Activated CD8-positive, alpha-beta memory T cell treated with anti-CD3 and anti-CD28 coated beads for 36 hours (primary cell): ENCODE measurements at regions not wholly inside any gene's neighbourhood (a gene's known extent, or its start where the extent isn't known, plus 50 kb on each side); places are given as distances from the start of the nearest gene placed in this dataset.

Source experiments
- CTCF ChIA-PET: fragments of 350-600 bp; sonication (Branson Sonifier 250); formaldehyde crosslinking; loops from one replicate; lab custom pipeline; 2021; ENCODE audit warnings: antibody characterized with exemption; lab: Charles Lee
- POLR2A ChIA-PET: fragments of 350-600 bp; sonication (Branson Sonifier 250); formaldehyde crosslinking; loops from one replicate; lab custom pipeline; 2021; ENCODE audit warnings: antibody characterized with exemption; lab: Charles Lee

- POLR2A ChIA-PET = no interaction called here
Observed at GRCh38 chrX:45955661-45956060, 589.6 kb downstream of the ZNF674 start.

GRCh38 chrX:45954026-45954425 lies 591.2 kb downstream of the ZNF674 start:
- ChIA-PET POLR2A (no interaction called here), CTCF (no interaction called here)

More at GRCh38 chrX:45955661-45956060, 589.6 kb downstream of the ZNF674 start:
- CTCF ChIA-PET = no interaction called here

- ChIA-PET POLR2A (no interaction called here), CTCF (no interaction called here)
Observed at GRCh38 chrX:45952030-45952429, 593.2 kb downstream of the ZNF674 start.

- CTCF ChIA-PET = no interaction called here
- POLR2A ChIA-PET = no interaction called here
Observed at GRCh38 chrX:45935408-45935807, 609.8 kb downstream of the ZNF674 start.

- CTCF ChIA-PET = no interaction called here
- POLR2A ChIA-PET = no interaction called here
Observed at GRCh38 chrX:45912316-45912715, 632.9 kb downstream of the ZNF674 start.

GRCh38 chrX:45907786-45908185 lies 637.4 kb downstream of the ZNF674 start:
- POLR2A ChIA-PET = no interaction called here
- CTCF ChIA-PET = no interaction called here

- ChIA-PET POLR2A (no interaction called here), CTCF (no interaction called here)
Observed at GRCh38 chrX:45903781-45904201, 641.4 kb downstream of the ZNF674 start.

GRCh38 chrX:45900766-45901615 lies 644.2 kb downstream of the ZNF674 start:
- CTCF ChIA-PET = no interaction called here
- POLR2A ChIA-PET = no interaction called here

GRCh38 chrX:45894864-45895645 lies 650.2 kb downstream of the ZNF674 start:
- CTCF ChIA-PET = no interaction called here
- POLR2A ChIA-PET = no interaction called here

GRCh38 chrX:45889471-45889870 lies 655.8 kb downstream of the ZNF674 start:
- POLR2A ChIA-PET = no interaction called here
- CTCF ChIA-PET = no interaction called here

- ChIA-PET POLR2A (no interaction called here), CTCF (no interaction called here)
Observed at GRCh38 chrX:45888518-45888917, 656.7 kb downstream of the ZNF674 start.

GRCh38 chrX:45885931-45886330 lies 659.3 kb downstream of the ZNF674 start:
- CTCF ChIA-PET = no interaction called here

GRCh38 chrX:45879512-45879911 lies 665.7 kb downstream of the ZNF674 start:
- CTCF ChIA-PET = no interaction called here
- POLR2A ChIA-PET = no interaction called here

More at GRCh38 chrX:45885931-45886330, 659.3 kb downstream of the ZNF674 start:
- POLR2A ChIA-PET = no interaction called here

- ChIA-PET POLR2A (no interaction called here), CTCF (no interaction called here)
Observed at GRCh38 chrX:45876206-45876605, 669.0 kb downstream of the ZNF674 start.

GRCh38 chrX:45873781-45874180 lies 671.4 kb downstream of the ZNF674 start:
- ChIA-PET POLR2A (no interaction called here), CTCF (no interaction called here)

GRCh38 chrX:45872480-45872879 lies 671.8 kb upstream of the DIPK2B start:
- ChIA-PET CTCF (no interaction called here), POLR2A (no interaction called here)

GRCh38 chrX:45868425-45868824 lies 667.7 kb upstream of the DIPK2B start:
- ChIA-PET CTCF (no interaction called here), POLR2A (interaction anchor here (1.5 kb wide), 1 partner anchor 17 kb away, joined by 3 read pairs; no protein-coding TSS in a partner anchor)

GRCh38 chrX:45862801-45863200 lies 662.1 kb upstream of the DIPK2B start:
- ChIA-PET POLR2A (interaction anchor here (0.5 kb wide), 1 partner anchor 28 kb away, joined by 4 read pairs; no protein-coding TSS in a partner anchor), CTCF (no interaction called here)

- ChIA-PET POLR2A (no interaction called here), CTCF (no interaction called here)
Observed at GRCh38 chrX:45860450-45860849, 659.8 kb upstream of the DIPK2B start.

- CTCF ChIA-PET = no interaction called here
- POLR2A ChIA-PET = no interaction called here
Observed at GRCh38 chrX:45859407-45859806, 658.7 kb upstream of the DIPK2B start.
